ENCODE measurements at regions not wholly inside any gene's neighbourhood (a gene's known extent, or its start where the extent isn't known, plus 50 kb on each side); places are given as distances from the start of the nearest gene placed in this dataset.

- no peak for DNase-seq (ENCODE audit: low spot score)
Observed at GRCh38 chr6:122122686-122123085, 276.8 kb upstream of the HSF2 start.

GRCh38 chr6:122124908-122125307 is 274.5 kb upstream of the HSF2 start:
- no peak for DNase-seq (ENCODE audit: low spot score)

GRCh38 chr6:122126894-122127293 is 272.6 kb upstream of the HSF2 start:
- DNase-seq (ENCODE audit: low spot score): no peak

GRCh38 chr6:122128445-122128844 is 271.0 kb upstream of the HSF2 start:
- no peak for DNase-seq (ENCODE audit: low spot score)

GRCh38 chr6:122129313-122130025 is 270.0 kb upstream of the HSF2 start:
- DNase-seq (ENCODE audit: low spot score): no peak

DNA sequence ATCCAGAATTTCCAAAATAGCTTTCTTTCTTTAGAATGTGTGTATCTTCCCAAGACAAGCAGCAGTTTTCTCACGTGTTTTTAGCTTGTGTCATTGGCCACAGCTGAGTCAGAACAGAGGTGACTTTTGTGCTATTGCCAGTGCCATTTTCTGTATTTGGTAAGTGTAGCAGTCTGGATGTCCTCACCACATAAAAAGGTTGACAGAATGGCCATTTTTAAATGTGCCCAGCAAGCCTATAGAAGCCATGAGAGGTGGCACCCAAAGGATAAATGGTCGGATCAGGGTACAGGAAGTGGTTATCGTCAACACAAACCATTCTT is 269.5 kb upstream of the HSF2 start:
- no peak for DNase-seq (ENCODE audit: low spot score)

DNA sequence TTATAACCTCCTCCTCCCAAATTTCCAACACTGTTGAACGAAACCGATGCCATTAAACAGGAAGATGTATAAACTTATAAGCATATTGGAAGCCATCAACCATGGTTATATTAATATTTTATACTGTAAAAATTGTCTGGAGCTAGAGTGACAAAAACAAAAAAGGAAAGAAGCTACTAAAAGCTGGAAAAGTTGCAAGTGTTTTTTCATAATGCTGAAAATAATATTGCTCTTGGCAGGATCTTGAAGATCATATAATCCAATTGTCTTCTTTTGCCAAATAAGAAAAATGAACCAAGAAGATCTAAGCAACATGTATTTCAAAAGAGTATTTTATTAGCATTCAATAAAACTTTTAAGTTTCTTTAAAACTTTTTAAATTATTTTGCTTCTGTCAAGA is 268.9 kb upstream of the HSF2 start:
- no peak for DNase-seq (ENCODE audit: low spot score)

DNA sequence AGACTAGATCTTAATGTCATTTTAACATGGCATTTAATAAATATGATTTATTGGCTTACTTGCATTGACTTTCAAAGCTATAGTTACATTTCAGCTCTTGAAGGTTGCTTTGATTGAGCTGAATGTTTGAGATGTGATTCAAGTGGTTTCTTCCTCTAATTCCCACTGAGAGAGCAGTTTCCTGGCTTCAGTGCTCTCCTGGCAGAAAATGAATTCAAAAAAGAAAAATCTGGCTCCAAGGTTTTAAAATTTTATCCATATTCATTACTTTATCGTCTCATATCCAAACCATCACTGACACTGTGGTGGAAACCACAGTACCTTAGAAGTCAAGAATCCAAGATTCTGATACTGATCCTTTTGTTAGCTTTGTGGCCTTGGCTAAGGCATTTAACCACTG is 263.1 kb upstream of the HSF2 start:
- no peak for DNase-seq (ENCODE audit: low spot score)

DNA sequence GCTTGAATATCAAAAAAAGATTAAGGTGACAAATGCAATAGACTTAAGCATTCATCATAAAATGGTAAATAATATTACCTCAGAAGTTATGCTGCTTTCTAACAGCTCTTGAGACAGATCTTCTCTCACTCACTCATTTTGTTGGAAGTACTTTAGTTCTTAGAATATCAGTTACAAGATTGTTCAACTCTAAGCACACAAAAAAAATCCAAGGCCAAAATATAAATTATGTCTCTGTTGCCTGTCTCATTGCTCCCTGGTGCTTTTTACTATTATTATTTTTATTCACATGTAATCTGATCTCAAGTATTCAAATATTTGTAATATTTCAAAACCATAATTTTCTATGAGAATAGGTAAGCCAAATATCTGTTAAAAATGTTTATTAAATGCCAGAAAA is 259.4 kb upstream of the HSF2 start:
- no peak for DNase-seq (ENCODE audit: low spot score)

DNA sequence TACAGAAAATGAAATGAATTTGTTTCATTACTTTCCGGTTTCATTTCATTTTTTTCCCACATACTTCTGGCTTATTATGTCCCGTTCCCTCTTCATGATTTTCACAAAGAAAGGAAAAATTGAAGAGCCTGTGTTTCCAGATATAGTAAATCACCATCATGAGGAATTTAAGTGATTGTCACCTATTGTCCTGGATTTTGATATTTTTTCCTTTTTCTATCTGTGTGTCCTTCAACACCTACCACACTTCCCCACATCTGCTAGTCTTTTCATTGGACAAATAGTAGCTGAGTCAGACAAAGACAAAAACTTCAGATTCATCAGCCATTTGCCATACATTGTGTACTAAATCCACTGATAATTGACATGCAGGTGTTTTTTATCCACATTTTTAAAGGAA is 258.2 kb upstream of the HSF2 start:
- no peak for DNase-seq (ENCODE audit: low spot score)

DNA sequence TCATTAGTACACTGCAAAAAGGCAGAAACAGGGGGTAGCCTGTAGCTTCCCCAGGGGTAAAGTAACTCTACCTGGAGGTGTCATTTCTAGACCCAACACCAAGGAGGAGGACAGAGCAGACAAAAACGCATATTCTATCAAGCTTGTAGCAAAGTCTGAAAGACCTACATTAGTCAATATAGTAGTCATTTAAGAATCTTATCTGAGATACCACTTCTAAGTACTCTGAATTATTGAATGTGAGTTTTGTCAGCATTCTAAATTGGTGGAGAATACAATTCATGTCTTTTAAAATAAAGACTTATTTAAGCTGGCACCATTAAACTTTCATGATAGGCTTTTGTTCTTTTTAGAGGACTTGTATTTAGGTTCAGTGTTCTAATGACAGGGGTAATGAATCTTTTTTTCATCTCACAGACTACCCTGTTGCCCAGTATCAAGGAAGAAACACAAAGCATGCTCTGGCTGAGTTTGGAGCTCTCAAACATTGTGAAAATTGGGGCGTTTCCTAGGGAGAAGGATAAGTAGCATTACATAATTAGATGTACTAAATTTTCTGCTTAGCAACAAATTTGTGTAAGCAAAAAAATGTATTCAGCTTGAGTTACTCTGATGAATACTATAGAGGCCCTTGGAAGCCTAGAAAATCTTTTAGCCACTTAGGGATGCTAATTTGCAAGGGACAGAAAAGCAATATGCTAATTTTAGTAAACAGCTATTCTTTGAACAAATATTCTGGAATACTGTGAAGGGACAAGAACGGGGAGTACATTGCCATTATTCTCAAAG is 255.4 kb upstream of the HSF2 start:
- no peak for DNase-seq (ENCODE audit: low spot score)

DNA sequence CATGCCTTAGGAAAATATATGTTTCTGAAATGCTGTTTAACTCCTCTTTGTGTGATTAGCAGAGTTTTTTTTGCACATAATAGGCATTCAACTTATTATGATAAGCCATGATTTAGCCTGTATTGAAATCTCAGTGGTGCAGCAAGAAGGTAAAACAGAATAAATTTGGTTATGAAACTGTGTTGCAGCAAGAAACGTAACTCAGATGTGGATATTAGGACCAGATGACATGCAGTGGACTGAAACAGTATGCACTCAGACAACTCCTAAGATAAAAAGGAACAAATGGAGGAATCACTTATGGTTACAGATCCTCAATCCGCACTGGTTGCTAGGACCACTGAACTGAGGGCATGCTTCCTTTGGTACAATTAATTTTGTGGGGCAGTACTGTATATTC is 254.2 kb upstream of the HSF2 start:
- DNase-seq (ENCODE audit: low spot score): no peak

- DNase-seq (ENCODE audit: low spot score): no peak
Observed at GRCh38 chr6:122145741-122146240, 253.7 kb upstream of the HSF2 start.

DNA sequence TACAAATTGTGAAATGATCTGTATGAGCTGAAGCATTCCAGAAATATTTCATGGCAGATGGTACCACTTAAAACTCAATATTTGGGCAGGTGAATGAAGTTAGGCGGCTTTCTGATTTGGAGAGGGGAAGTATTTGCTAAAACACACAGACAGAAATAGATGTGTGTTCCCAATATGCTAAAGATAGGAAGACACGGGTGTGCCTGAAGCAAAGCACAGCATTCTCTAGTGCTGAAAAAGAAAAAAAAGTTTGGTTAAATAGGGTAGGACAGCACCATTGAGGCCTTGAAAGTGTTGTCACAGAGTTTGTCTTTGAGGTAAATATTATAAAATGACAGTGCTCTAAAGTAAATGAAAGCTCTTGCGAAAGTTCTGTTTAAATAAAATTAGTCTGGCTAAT is 252.2 kb upstream of the HSF2 start:
- no peak for DNase-seq (ENCODE audit: low spot score)

DNA sequence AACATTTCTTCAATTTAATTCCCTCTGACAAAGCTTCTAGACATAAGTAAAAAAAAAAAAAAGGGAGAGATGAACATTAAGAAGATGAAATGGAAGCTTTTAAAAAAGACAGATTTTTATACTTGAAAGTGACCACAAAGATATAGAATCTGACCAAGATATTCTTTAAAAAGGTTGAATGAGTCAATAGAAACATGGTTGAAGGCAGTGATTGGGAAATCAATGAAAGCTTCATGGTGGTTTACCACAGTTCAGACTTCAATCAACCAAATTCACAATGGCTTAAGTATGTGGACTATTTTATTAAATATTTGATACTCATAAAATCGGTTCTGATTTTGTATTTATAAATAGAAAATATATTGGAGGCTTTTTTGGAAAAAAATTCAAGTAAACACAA is 248.4 kb upstream of the HSF2 start:
- no peak for DNase-seq (ENCODE audit: low spot score)

DNA sequence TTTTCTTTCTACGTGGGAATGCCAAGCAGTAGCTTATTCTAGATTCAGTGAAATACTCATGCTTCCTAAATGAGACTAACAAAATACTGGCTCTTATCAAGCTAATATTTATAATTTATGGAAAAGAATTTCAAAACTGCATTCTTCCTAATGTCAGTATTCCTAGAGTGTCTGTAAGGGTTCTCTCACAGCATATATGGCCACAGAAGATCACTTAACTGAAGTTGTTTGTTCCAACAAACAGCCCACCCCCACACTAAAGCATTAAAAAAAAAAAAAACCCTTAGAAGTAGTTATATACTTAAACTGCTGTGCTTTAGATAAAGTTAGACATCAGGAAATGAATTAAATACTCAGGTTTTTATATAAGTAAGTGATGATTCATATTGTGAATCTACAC is 247.7 kb upstream of the HSF2 start:
- DNase-seq (ENCODE audit: low spot score): no peak

- no peak for DNase-seq (ENCODE audit: low spot score)
Observed at GRCh38 chr6:122153557-122153956, 245.9 kb upstream of the HSF2 start.

DNA sequence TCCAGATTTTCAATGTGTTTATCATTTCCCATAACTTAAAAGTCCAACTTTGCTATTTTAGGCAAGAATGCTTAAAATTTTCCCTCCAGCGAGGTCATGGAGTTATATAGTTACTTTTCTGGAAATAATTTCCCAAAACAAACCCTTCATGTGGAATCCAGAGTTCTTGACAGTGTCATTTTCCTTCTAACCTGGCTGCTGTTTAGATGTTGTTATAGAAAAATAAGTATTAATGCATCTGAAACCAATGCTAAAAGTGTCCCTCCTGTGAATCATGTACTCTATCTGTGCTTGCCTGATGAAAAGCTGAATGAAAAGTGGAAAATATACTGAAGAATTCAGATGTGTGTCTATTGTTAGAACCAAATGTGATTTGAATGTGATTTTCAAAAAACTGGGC is 245.3 kb upstream of the HSF2 start:
- DNase-seq (ENCODE audit: low spot score): no peak

DNA sequence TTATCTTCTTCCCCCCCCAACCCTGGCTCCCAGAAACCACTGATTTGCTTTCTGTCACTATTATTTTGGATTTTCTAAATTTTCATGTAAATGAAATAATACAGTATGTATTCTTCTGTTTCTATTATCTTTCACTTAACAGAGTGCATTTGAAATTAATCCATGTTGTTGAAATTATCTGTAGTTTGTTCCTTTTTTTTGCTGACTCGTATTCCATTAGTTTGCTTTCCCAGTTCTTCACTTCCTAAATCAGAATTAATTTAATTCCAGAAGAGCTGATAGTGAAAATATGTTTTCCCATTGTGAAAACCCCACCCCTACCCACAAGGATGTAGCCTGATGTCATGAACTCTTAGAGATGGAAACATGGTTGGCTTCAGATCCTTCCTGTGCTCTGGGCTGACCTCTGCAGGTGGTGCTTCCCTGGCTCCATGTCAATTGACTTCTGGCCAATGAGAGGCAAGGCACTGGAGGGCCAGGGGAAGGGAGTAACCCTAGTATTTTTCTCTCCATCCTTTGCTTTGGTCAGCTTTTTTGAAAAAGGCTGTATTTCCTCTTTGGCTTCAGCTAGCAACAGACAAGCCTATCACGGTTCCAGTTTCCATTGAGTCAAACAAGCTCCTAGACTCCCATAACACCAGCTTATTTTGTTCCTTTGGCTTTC is 244.4 kb upstream of the HSF2 start:
- no peak for DNase-seq (ENCODE audit: low spot score)

DNA sequence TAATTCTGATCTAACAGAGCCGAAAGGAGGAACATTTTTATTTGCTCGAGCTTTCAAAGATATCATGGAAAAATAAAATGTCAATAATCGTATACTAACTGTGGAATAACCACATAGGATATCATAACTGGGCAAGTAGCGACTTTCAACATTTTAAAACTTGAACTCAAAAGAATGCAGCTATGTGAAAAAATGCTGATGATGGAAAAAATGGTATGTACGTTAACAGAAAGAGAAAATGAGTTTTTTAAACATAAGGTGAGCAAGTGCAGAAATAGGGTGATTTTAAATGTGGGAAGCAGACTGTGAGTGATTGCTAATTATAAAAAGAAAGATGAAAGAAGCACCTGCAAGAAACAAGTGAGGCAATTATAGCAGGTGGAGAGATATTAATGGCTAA is 238.3 kb upstream of the HSF2 start:
- no peak for DNase-seq (ENCODE audit: low spot score)

DNA sequence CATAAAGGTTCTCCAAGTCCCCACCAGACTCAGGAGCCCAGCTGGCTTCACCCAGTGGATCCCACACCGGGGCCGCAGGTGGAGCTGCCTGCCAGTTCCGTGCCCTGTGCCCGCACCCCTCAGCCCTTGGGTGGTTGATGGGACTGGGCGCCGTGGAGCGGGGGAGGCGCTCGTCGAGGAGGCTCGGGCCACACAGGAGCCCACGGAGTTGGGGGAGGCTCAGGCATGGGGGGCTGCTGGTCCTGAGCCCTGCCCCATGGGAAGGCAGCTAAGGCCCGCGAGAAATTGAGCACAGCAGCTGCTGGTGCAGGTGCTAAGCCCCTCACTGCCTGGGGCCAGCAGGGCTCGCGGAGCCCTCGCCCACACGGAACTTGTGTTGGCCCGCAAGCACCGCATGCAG is 234.4 kb upstream of the HSF2 start:
- no peak for DNase-seq (ENCODE audit: low spot score)

- no peak for DNase-seq (ENCODE audit: low spot score)
Observed at GRCh38 chr6:122170274-122170673, 229.2 kb upstream of the HSF2 start.

DNA sequence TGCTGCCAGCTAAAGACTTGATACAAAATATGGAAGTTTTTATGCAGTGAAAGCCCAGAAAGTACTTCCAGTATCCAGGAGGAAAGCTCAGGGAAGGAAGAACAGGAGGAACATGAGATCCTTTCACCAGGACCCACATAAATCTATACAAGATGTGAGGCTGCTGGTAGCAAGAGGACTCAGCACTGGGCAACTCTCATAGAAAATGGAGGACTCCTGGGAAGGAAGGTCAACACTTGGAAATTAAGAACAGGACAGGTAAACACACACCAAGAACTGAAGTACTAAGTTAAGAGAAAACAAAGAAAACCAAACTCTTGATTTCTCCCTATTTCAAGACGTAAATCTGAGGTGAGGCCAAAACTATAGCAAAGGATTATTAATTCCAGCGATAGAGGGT is 220.5 kb upstream of the HSF2 start:
- no peak for DNase-seq (ENCODE audit: low spot score)

All from germinal center (tissue), 1 donor.